Vagina (tissue), 2 donors: ENCODE measurements at regions not wholly inside any gene's neighbourhood (a gene's known extent, or its start where the extent isn't known, plus 50 kb on each side); places are given as distances from the start of the nearest gene placed in this dataset.

Experiments used
- POLR2AphosphoS5 ChIP-seq, 2 donors: sonication (generic); formaldehyde crosslinking; IDR thresholded peaks; one replicate each; pipeline ENCODE4 v1.9.0; 2017; ENCODE audit warnings: antibody characterized with exemption in 2 of 2, mild to moderate bottlenecking in 2 of 2, low read depth in 1 of 2; ENCODE audit not compliant: insufficient read depth in 1 of 2
- TF ChIP-seq, protein P1 (sequence below), 3 experiments: fragments of 450-650 bp in 2 of 3; fragments of 200-600 bp in 1 of 3; sonication (generic) in 1 of 3; IDR thresholded peaks; one replicate each; pipeline ENCODE4 v1.5.1; 2017 to 2019; ENCODE audit warnings: antibody characterized with exemption in 3 of 3, mild to moderate bottlenecking in 2 of 3, moderate library complexity in 2 of 3

DNA sequence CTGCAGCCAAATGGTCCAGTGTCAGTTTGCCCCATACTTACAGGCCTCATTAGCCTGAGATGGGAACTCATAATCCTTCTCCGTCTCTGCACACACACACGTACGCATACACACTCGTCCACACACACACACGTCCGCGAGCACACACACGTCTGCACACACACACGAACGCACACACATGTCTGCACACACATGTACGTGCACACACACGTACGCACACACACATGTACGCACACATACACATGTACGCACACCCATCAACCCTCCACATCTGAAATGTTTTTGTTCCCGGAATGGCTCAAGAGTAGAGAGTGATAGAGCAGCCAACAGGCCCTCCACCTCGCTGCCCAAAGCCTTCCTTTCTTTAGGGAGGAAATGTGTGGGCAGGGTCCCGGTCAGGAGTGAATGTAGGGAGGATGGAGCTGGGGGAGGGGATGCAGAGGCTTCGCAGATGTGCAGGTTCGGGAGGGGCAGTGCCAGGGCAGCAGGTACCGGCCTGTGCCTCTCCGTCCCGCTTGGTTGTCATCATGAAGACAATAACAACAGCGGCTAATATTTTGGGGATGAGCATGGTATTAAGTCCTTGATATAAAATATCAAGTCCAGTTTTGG is 52.7 kb downstream of the PTGR3 start:
- TF ChIP-seq, protein P1, sequence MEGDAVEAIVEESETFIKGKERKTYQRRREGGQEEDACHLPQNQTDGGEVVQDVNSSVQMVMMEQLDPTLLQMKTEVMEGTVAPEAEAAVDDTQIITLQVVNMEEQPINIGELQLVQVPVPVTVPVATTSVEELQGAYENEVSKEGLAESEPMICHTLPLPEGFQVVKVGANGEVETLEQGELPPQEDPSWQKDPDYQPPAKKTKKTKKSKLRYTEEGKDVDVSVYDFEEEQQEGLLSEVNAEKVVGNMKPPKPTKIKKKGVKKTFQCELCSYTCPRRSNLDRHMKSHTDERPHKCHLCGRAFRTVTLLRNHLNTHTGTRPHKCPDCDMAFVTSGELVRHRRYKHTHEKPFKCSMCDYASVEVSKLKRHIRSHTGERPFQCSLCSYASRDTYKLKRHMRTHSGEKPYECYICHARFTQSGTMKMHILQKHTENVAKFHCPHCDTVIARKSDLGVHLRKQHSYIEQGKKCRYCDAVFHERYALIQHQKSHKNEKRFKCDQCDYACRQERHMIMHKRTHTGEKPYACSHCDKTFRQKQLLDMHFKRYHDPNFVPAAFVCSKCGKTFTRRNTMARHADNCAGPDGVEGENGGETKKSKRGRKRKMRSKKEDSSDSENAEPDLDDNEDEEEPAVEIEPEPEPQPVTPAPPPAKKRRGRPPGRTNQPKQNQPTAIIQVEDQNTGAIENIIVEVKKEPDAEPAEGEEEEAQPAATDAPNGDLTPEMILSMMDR (IDR thresholded peaks at IDR 0.05), result no peak
- TF ChIP-seq POLR2AphosphoS5 (IDR thresholded peaks at IDR 0.05; ENCODE audit: insufficient read depth in 1 of 2, low read depth in 1 of 2), result no peak
